GM23338 (cell line): ENCODE measurements at regions not wholly inside any gene's neighbourhood (a gene's known extent, or its start where the extent isn't known, plus 50 kb on each side); places are given as distances from the start of the nearest gene placed in this dataset.

ENCODE experiments used
- ATAC-seq: fragments of 200-7000 bp; cut with Tn5 transposase; 3 replicates; pipeline ENCODE4 v1.9.1; 2020
- DNase-seq: peaks from one replicate; pipeline ENCODE4 v3.0.0-alpha.2; 2015; ENCODE audit warnings: low spot score
- H2AFZ ChIP-seq: fragments of 200-600 bp; sonication (generic); 2 replicates; pipeline ENCODE4 v1.8.0; 2016; ENCODE audit warnings: antibody characterized with exemption, mild to moderate bottlenecking, moderate library complexity
- H3F3A ChIP-seq: fragments of 200-600 bp; sonication (generic); replicated peaks from 2 replicates; pipeline ENCODE4 v1.8.0; 2017; ENCODE audit warnings: antibody characterized with exemption, mixed run types, low read depth
- H3K27ac ChIP-seq: fragments of 200-600 bp; sonication (generic); 2 replicates; pipeline ENCODE4 v1.6.1; 2016; ENCODE audit warnings: low read depth
- H3K27me3 ChIP-seq: fragments of 200-600 bp; sonication (generic); 2 replicates; pipeline ENCODE4 v1.8.0; 2016; ENCODE audit warnings: mild to moderate bottlenecking, mixed run types, moderate library complexity; ENCODE audit not compliant: insufficient read depth
- H3K36me3 ChIP-seq: fragments of 200-600 bp; sonication (generic); 2 replicates; pipeline ENCODE4 v1.8.0; 2016; ENCODE audit warnings: mild to moderate bottlenecking; ENCODE audit not compliant: insufficient read depth
- H3K4me1 ChIP-seq: fragments of 200-600 bp; sonication (generic); 2 replicates; pipeline ENCODE4 v1.8.0; 2016; ENCODE audit warnings: mild to moderate bottlenecking, moderate library complexity; ENCODE audit not compliant: insufficient read depth
- H3K4me2 ChIP-seq: fragments of 200-600 bp; sonication (generic); 2 replicates; pipeline ENCODE4 v1.7.1; 2017; ENCODE audit warnings: mixed run types
- H3K4me3 ChIP-seq: fragments of 200-600 bp; sonication (generic); 2 replicates; pipeline ENCODE4 v1.6.1; 2016; ENCODE audit warnings: mixed run types
- H3K79me2 ChIP-seq: fragments of 200-600 bp; sonication (generic); replicated peaks from 2 replicates; pipeline ENCODE4 v1.8.0; 2017; ENCODE audit warnings: mild to moderate bottlenecking; ENCODE audit not compliant: insufficient read depth
- H3K9me2 ChIP-seq: fragments of 200-600 bp; sonication (generic); 2 replicates; pipeline ENCODE4 v1.8.0; 2017; ENCODE audit not compliant: insufficient read depth
- H4K20me1 ChIP-seq: fragments of 200-600 bp; sonication (generic); replicated peaks from 2 replicates; pipeline ENCODE4 v1.8.0; 2017; ENCODE audit warnings: mild to moderate bottlenecking; ENCODE audit not compliant: insufficient read depth
- H3K27ac Mint-ChIP-seq: 2 replicates; pipeline ENCODE4 v1.8.0; 2020; ENCODE audit warnings: inconsistent platforms, mild to moderate bottlenecking, moderate library complexity, mixed read lengths
- H3K27me3 Mint-ChIP-seq: 3 replicates; pipeline ENCODE4 v1.8.0; 2022; ENCODE audit warnings: low read depth, mild to moderate bottlenecking, moderate library complexity, mixed read lengths, inconsistent platforms; ENCODE audit not compliant: insufficient read depth, poor library complexity
- H3K36me3 Mint-ChIP-seq: 3 replicates; pipeline ENCODE4 v1.8.0; 2021; ENCODE audit warnings: low read depth, mild to moderate bottlenecking, inconsistent platforms, moderate library complexity, mixed read lengths
- H3K4me1 Mint-ChIP-seq: 3 replicates; pipeline ENCODE4 v1.8.0; 2020; ENCODE audit warnings: mild to moderate bottlenecking, inconsistent platforms, mixed read lengths
- H3K4me3 Mint-ChIP-seq: 3 replicates; pipeline ENCODE4 v1.8.0; 2021; ENCODE audit warnings: moderate library complexity, mild to moderate bottlenecking, inconsistent platforms, mixed read lengths
- H3K9me3 Mint-ChIP-seq: 3 replicates; pipeline ENCODE4 v1.8.0; 2020; ENCODE audit warnings: moderate library complexity, mild to moderate bottlenecking, inconsistent platforms, mixed read lengths
- CREB1 ChIP-seq: fragments of 250-450 bp; sonication (Bioruptor Pico); IDR thresholded peaks from 2 replicates; pipeline ENCODE4 v1.5.0; 2020; ENCODE audit warnings: low read depth, mild to moderate bottlenecking, moderate library complexity
- CTCF ChIP-seq, 2 experiments: fragments of 200-600 bp in 1 of 2; sonication (generic) in 1 of 2; conservative IDR thresholded peaks; 2 replicates each; pipeline versions ENCODE4 v1.5.1 to v1.6.1; 2016 to 2017; ENCODE audit warnings: antibody characterized with exemption in 2 of 2, low read depth in 2 of 2, mild to moderate bottlenecking in 2 of 2, moderate library complexity in 1 of 2
- EZH2 ChIP-seq: fragments of 200-600 bp; sonication (generic); IDR thresholded peaks from one replicate; pipeline ENCODE4 v1.8.0; 2017; ENCODE audit warnings: antibody characterized with exemption, mild to moderate bottlenecking, low read depth; ENCODE audit not compliant: unreplicated experiment
- EZH2phosphoT487 ChIP-seq: fragments of 200-600 bp; sonication (generic); IDR thresholded peaks from one replicate; pipeline ENCODE4 v1.8.1; 2018; ENCODE audit warnings: antibody characterized with exemption; ENCODE audit not compliant: unreplicated experiment
- REST ChIP-seq: IDR thresholded peaks from one replicate; pipeline ENCODE4 v1.6.1; 2018; ENCODE audit warnings: antibody characterized with exemption; ENCODE audit not compliant: unreplicated experiment
- STAT1 ChIP-seq: IDR thresholded peaks from one replicate; pipeline ENCODE4 v1.6.1; 2016; ENCODE audit warnings: antibody characterized with exemption; ENCODE audit not compliant: unreplicated experiment
- ZNF114 ChIP-seq: fragments of 250-450 bp; sonication (Bioruptor Pico); IDR thresholded peaks from 2 replicates; pipeline ENCODE4 v1.5.0; 2020; ENCODE audit warnings: mild to moderate bottlenecking, moderate library complexity
- ZNF462 ChIP-seq: fragments of 250-450 bp; sonication (Bioruptor Pico); IDR thresholded peaks from 2 replicates; pipeline ENCODE4 v1.5.0; 2020; ENCODE audit warnings: mild to moderate bottlenecking, moderate library complexity
- TF ChIP-seq, protein P1 (sequence below): IDR thresholded peaks from 2 replicates; pipeline ENCODE4 v1.6.1; 2016; ENCODE audit warnings: antibody characterized with exemption

- DNase-seq: no peak
- Histone ChIP-seq H4K20me1 (no peaks in the 10 kb centered on the region), H3F3A (no peaks in the 10 kb centered on the region), H3K9me2 (no peaks in the 10 kb centered on the region), H3K27me3 (0 out of 2 replicates have a peak, but pooled peaks cover 4% of the 10 kb centered on the region), H3K79me2 (no peaks in the 10 kb centered on the region), H3K36me3 (no peaks in the 10 kb centered on the region), H3K4me3 (no peak overlapping the region), H3K27ac (no peak overlapping the region), H3K4me1 (no peaks in the 10 kb centered on the region), H2AFZ (0 out of 2 replicates have a peak overlapping the region, but pooled peaks have one; percentile 38), H3K4me2 (no peak overlapping the region)
- no peaks in the 10 kb centered on the region; the same call in 2 of the 3 replicates for H3K36me3 Mint-ChIP-seq
- no peak overlapping the region for H3K4me3 Mint-ChIP-seq
- peaks cover 5% of the 10 kb centered on the region; the same call in 2 of the 3 replicates for H3K9me3 Mint-ChIP-seq
- TF ChIP-seq, protein P1, sequence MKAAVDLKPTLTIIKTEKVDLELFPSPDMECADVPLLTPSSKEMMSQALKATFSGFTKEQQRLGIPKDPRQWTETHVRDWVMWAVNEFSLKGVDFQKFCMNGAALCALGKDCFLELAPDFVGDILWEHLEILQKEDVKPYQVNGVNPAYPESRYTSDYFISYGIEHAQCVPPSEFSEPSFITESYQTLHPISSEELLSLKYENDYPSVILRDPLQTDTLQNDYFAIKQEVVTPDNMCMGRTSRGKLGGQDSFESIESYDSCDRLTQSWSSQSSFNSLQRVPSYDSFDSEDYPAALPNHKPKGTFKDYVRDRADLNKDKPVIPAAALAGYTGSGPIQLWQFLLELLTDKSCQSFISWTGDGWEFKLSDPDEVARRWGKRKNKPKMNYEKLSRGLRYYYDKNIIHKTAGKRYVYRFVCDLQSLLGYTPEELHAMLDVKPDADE: no peak
- TF ChIP-seq ZNF114 (CRISPR knock-in tag) (no peak), EZH2phosphoT487 (no peak), ZNF462 (no peak), EZH2 (no peak), CREB1 (CRISPR knock-in tag) (no peak), CTCF (conservative IDR thresholded peaks at IDR 0.05; ENCODE audit: low read depth in 2 of 2) (no peak), STAT1 (no peak), REST (no peak)
- H3K27ac Mint-ChIP-seq: no peak overlapping the region
- ATAC-seq: no peak
- peaks cover 15% of the 10 kb centered on the region for H3K27me3 Mint-ChIP-seq
- H3K4me1 Mint-ChIP-seq: peaks cover 26% of the 10 kb centered on the region
Measured at GRCh38 chr14:100669011-100669412, 57.7 kb upstream of the DLK1 start.
